GM10248 (cell line): ENCODE measurements at regions not wholly inside any gene's neighbourhood (a gene's known extent, or its start where the extent isn't known, plus 50 kb on each side); places are given as distances from the start of the nearest gene placed in this dataset.

Source experiments
- CTCF ChIA-PET: fragments of 300-600 bp; sonication (Branson Sonifier 250); formaldehyde crosslinking; extraction: SDS; loops from one replicate; lab custom pipeline; 2021; ENCODE audit warnings: antibody characterized with exemption; lab: Yijun Ruan, JAX
- POLR2A ChIA-PET: fragments of 350-650 bp; sonication (Branson Sonifier 250); formaldehyde crosslinking; extraction: SDS; loops from one replicate; lab custom pipeline; 2020; ENCODE audit warnings: antibody characterized with exemption; lab: Yijun Ruan, JAX
- DNase-seq: peaks from one replicate; pipeline ENCODE4 v3.0.0; 2012; ENCODE audit errors: extremely low spot score
- TF ChIP-seq, protein P1 (sequence below): IDR thresholded peaks from 2 replicates; pipeline ENCODE4 v1.5.1; 2012; ENCODE audit warnings: mild to moderate bottlenecking, low read depth; ENCODE audit errors: extremely low read depth, missing control alignments, control extremely low read depth

DNA sequence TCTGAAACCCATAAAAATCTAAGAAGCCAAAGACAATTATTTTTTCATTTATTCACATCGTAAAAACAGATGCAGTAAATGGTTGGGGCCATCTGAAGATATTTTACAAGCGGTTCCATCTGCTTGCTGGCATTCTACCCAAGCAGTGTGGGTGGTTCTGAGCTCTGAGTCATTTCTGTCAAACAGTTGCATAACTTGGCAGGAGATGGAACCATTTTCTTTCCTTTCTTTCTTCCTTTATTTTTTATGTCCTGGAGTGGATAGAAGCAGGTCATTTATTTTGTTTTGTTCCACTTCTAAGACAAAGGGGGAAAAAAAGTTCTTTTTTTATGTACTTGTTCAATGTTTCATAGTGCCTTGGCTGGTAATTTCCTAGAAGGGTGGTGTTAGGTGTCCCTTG, 1151.9 kb upstream of the GOT2 start:
- CTCF ChIA-PET = interaction anchor here (1.2 kb wide), 1 partner anchor 10 kb away, joined by 3 read pairs; no protein-coding TSS in a partner anchor
- POLR2A ChIA-PET = no interaction called here
- TF ChIP-seq, protein P1, sequence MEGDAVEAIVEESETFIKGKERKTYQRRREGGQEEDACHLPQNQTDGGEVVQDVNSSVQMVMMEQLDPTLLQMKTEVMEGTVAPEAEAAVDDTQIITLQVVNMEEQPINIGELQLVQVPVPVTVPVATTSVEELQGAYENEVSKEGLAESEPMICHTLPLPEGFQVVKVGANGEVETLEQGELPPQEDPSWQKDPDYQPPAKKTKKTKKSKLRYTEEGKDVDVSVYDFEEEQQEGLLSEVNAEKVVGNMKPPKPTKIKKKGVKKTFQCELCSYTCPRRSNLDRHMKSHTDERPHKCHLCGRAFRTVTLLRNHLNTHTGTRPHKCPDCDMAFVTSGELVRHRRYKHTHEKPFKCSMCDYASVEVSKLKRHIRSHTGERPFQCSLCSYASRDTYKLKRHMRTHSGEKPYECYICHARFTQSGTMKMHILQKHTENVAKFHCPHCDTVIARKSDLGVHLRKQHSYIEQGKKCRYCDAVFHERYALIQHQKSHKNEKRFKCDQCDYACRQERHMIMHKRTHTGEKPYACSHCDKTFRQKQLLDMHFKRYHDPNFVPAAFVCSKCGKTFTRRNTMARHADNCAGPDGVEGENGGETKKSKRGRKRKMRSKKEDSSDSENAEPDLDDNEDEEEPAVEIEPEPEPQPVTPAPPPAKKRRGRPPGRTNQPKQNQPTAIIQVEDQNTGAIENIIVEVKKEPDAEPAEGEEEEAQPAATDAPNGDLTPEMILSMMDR = no peak
- DNase-seq = no peak

DNA sequence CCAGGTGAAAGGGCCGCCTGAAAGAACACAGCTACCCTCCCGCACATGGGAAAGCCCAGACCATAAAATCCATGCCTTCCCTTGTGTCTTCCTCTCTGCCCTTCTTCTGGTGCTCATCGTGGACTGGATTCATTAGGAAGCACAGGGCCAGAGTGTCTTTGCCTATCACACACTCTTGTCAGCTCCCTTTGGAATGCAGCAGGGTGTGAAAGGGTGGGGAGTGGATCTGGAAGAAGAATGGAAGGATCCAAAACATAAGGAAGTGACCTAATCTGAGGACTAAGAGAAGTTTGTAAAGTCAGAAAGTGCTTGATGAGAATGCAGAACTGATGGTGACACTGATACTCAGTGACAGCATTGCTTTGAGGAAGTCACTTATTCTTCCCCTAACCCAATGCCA, 1147.3 kb upstream of the GOT2 start:
- ChIA-PET POLR2A (no interaction called here), CTCF (no interaction called here)
- TF ChIP-seq, protein P1 = no peak
- DNase-seq = no peak

DNA sequence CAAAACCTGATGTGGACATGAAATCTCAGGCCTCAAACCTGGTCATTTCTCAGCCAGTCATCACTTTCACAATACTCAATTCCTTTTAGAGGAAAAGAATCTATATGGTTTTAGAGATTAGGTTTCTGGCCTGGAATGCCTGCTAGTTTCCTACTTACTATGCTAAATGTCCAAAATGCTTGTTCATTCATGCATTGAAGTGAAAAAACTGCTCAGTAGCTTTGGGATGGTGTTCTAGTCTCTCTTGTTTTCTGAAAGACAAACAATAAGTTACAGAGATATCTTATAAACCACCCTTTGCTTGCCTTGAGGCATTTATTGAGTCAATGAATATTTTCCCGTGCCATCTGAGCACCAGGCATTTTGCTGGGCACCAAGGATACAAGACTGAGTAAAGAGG, 1146.5 kb upstream of the GOT2 start:
- no peak for DNase-seq
- POLR2A ChIA-PET = no interaction called here
- TF ChIP-seq, protein P1 = no peak
- CTCF ChIA-PET = no interaction called here

DNA sequence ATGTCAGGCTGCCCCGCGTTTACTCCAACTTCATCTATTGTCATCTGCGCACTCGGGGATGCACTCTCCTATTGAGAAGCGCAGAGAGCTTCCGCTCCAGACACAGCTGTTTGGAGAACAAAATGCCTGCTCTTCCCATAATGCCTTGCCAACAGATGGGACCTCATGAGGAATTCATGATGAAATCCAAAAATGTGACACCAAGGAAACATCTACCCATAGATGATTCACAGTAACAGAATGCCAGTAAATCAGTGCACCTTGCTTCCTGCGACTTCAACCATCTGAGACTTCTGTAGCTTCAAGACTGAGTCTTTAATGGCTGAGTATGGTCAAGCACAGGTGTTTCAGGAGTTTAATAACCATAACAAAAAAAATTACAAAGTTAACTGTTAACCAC, 1144.9 kb upstream of the GOT2 start:
- CTCF ChIA-PET = no interaction called here
- no peak for DNase-seq

DNA sequence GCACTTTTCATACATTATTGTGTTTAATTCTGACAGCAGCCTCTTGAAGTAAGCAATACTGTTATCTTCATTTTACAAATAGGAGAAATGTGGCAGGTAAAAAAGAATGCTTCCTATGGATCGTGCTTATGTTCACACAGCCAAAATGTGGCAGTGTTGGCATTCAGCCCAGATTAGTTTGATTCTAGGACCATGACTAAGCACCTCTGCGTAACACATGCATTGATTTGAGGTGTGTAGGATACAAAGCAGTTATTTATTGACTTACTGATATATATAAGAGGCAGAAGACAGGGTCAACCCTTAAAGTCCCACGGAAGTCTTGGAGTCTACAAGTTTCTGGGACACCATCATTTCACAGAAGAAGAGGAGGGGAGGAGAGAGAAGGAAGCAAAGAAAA, 1144.4 kb upstream of the GOT2 start:
- DNase-seq = no peak
- POLR2A ChIA-PET = no interaction called here
- CTCF ChIA-PET = no interaction called here
- TF ChIP-seq, protein P1 = no peak

More for the DNA sequence above, 1144.9 kb upstream of the GOT2 start:
- POLR2A ChIA-PET = no interaction called here
- TF ChIP-seq, protein P1 = no peak

DNA sequence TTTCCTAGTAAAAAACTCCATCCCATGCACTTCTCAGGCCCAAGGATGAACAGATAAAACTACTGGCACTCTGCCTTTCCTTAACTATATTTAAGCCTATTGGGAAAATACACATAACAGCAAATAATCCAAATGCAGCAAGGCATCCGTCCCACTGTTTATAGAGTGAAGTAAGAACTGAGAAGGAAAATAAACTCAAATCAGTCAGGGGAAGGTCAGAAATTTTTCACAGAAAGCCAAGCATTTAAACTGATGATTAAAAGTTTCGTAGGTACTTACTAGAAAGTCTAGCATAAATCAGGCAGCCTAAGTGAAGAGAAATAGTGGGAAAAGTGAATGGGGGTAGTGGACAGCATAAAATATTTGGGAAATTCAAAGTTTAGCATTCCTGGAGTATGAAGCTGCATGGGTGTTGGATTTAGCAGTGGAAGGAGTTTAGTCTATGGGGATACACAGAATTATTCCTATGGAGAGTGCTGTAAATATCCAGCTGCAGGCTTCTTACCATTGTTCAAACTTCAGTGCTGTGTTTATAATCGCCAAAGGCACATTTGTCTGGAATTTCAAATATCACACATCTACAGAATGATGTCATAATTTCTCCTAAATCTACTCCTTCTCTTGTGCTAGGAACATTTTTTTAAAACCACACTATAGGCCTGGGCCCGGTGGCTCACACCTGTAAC, 1131.0 kb upstream of the GOT2 start:
- no peak for DNase-seq
- ChIA-PET POLR2A (no interaction called here), CTCF (no interaction called here)
- TF ChIP-seq, protein P1 = no peak
